Neuronal stem cell (in vitro differentiated cells): ENCODE measurements at regions not wholly inside any gene's neighbourhood (a gene's known extent, or its start where the extent isn't known, plus 50 kb on each side); places are given as distances from the start of the nearest gene placed in this dataset.

ENCODE experiments used
- DNase-seq: peaks from one replicate; pipeline ENCODE4 v3.0.0-alpha.2; 2013; ENCODE audit warnings: low spot score
- H2AFZ ChIP-seq: one replicate; pipeline ENCODE4 v1.6.1; 2013; ENCODE audit warnings: mild to moderate bottlenecking, low read length, inconsistent platforms
- H2AK5ac ChIP-seq: 2 replicates; pipeline ENCODE4 v1.6.1; 2013; ENCODE audit warnings: low read depth, mild to moderate bottlenecking, inconsistent platforms, low read length, moderate library complexity, mixed read lengths
- H2BK120ac ChIP-seq: 2 replicates; pipeline ENCODE4 v1.6.1; 2013; ENCODE audit warnings: low read depth, mild to moderate bottlenecking, inconsistent platforms, low read length, moderate library complexity, mixed read lengths
- H2BK12ac ChIP-seq: one replicate; pipeline ENCODE4 v1.6.1; 2013; ENCODE audit warnings: low read length, inconsistent platforms
- H2BK15ac ChIP-seq: 2 replicates; pipeline ENCODE4 v1.6.1; 2013; ENCODE audit warnings: mild to moderate bottlenecking, low read length, inconsistent platforms, mixed read lengths
- H2BK5ac ChIP-seq: one replicate; pipeline ENCODE4 v1.6.1; 2013; ENCODE audit warnings: inconsistent platforms, mild to moderate bottlenecking, low read length, moderate library complexity
- H3K14ac ChIP-seq: one replicate; pipeline ENCODE4 v1.6.1; 2013; ENCODE audit warnings: low read length, inconsistent platforms
- H3K18ac ChIP-seq: 2 replicates; pipeline ENCODE4 v1.6.1; 2013; ENCODE audit warnings: low read length, inconsistent platforms
- H3K23ac ChIP-seq: 2 replicates; pipeline ENCODE4 v1.6.1; 2013; ENCODE audit warnings: low read depth, mild to moderate bottlenecking, mixed read lengths, low read length, inconsistent platforms; ENCODE audit not compliant: poor library complexity
- H3K27ac ChIP-seq: replicated peaks from 3 replicates; pipeline ENCODE4 v1.5.1; 2013; ENCODE audit warnings: low read length, inconsistent platforms
- H3K27me3 ChIP-seq, 3 experiments: 2 replicates each; pipeline ENCODE4 v1.6.1; 2013; ENCODE audit warnings: low read length in 3 of 3, mild to moderate bottlenecking in 2 of 3, inconsistent platforms in 1 of 3, low read depth in 1 of 3, mixed read lengths in 1 of 3, moderate library complexity in 1 of 3; ENCODE audit not compliant: control insufficient read depth in 3 of 3, insufficient read depth in 3 of 3
- H3K36me3 ChIP-seq, 2 donors: replicated peaks in 1 of 2; 2 replicates each; pipeline ENCODE4 v1.6.1; 2013; ENCODE audit warnings: low read length in 2 of 2; ENCODE audit not compliant: control insufficient read depth in 2 of 2, insufficient read depth in 2 of 2
- H3K4ac ChIP-seq: 2 replicates; pipeline ENCODE4 v1.6.1; 2013; ENCODE audit warnings: inconsistent platforms, mild to moderate bottlenecking, low read length, moderate library complexity
- H3K4me1 ChIP-seq, 2 donors: 1 replicate in 1 of 2; 2 replicates in 1 of 2; pipeline ENCODE4 v1.6.1; 2013; ENCODE audit warnings: low read length in 2 of 2, low read depth in 1 of 2; ENCODE audit not compliant: control insufficient read depth in 2 of 2, insufficient read depth in 1 of 2
- H3K4me2 ChIP-seq: one replicate; pipeline ENCODE4 v1.6.1; 2013; ENCODE audit warnings: mild to moderate bottlenecking, low read length, inconsistent platforms; ENCODE audit not compliant: insufficient read depth, poor library complexity, severe bottlenecking
- H3K4me3 ChIP-seq, 2 donors: 2 replicates each; pipeline ENCODE4 v1.5.1; 2013; ENCODE audit warnings: low read length in 2 of 2, mild to moderate bottlenecking in 2 of 2, inconsistent platforms in 1 of 2, moderate library complexity in 1 of 2
- H3K79me1 ChIP-seq: one replicate; pipeline ENCODE4 v1.6.1; 2013; ENCODE audit warnings: low read depth, mild to moderate bottlenecking, inconsistent platforms, low read length, moderate library complexity
- H3K9ac ChIP-seq: one replicate; pipeline ENCODE4 v1.6.1; 2013; ENCODE audit warnings: mild to moderate bottlenecking, low read depth, low read length, inconsistent platforms; ENCODE audit not compliant: poor library complexity
- H3K9me3 ChIP-seq, 2 donors: replicated peaks in 1 of 2; 2 replicates each; pipeline versions ENCODE3 to v1.6.1; 2013; ENCODE audit warnings: low read length in 2 of 2, mild to moderate bottlenecking in 2 of 2, inconsistent platforms in 1 of 2, low read depth in 1 of 2, mixed read lengths in 1 of 2, moderate library complexity in 1 of 2; ENCODE audit not compliant: control insufficient read depth in 2 of 2, insufficient read depth in 1 of 2
- H4K8ac ChIP-seq: one replicate; pipeline ENCODE4 v1.6.1; 2013; ENCODE audit warnings: low read depth, mild to moderate bottlenecking, inconsistent platforms, low read length, moderate library complexity
- H4K91ac ChIP-seq: one replicate; pipeline ENCODE4 v1.6.1; 2013; ENCODE audit warnings: low read length, low read depth, mild to moderate bottlenecking, inconsistent platforms; ENCODE audit not compliant: poor library complexity
- WGBS, 2 donors: extraction: QIAGEN DNeasy Blood & Tissue Kit; methylation state at CpG; one replicate each; pipeline ENCODE4 v1.1.7; 2013; ENCODE audit warnings: missing lambda C conversion rate in 2 of 2, mixed read lengths in 1 of 2; ENCODE audit not compliant: insufficient read length in 2 of 2, insufficient replicate concordance in 1 of 2; ENCODE audit errors: extremely low coverage in 2 of 2; 5-methylcytosine and 5-hydroxymethylcytosine counted together

- Histone ChIP-seq H3K36me3 (no peaks in the 10 kb centered on the region), H3K9me3 (peaks cover 0 to 4% of the 10 kb centered on the region in 2 donors), H4K8ac (no peak overlapping the region), H2BK5ac (no peak overlapping the region), H2AK5ac (no peak overlapping the region), H2AFZ (no peak overlapping the region), H3K4ac (no peak overlapping the region), H2BK120ac (no peak overlapping the region), H3K79me1 (no peaks in the 10 kb centered on the region), H4K91ac (no peak overlapping the region), H3K23ac (no peak overlapping the region), H3K4me1 (peaks cover 0 to 5% of the 10 kb centered on the region in 2 donors), H3K9ac (no peak overlapping the region), H3K4me3 (no peak overlapping the region), H3K18ac (no peak overlapping the region), H2BK12ac (no peak overlapping the region), H3K27me3 (no peaks in the 10 kb centered on the region), H3K27ac (no peak overlapping the region), H3K14ac (no peak overlapping the region), H3K4me2 (no peak overlapping the region), H2BK15ac (no peak overlapping the region)
- whole genome bisulfite sequencing, 2 donors, result no CpG with 5 or more reads among the region's 5 CpGs
- DNase-seq, result no peak
Measured at GRCh38 chr1:232169436-232169835, 460.5 kb downstream of the SIPA1L2 start.

- Histone ChIP-seq H3K4ac (no peak overlapping the region), H3K4me2 (no peak overlapping the region), H3K18ac (no peak overlapping the region), H2BK15ac (no peak overlapping the region), H3K14ac (no peak overlapping the region), H3K9ac (no peak overlapping the region), H2AFZ (peak overlapping the region; percentile 25), H3K27me3 (no peaks in the 10 kb centered on the region), H4K91ac (no peak overlapping the region), H3K36me3 (no peaks in the 10 kb centered on the region), H2BK5ac (no peak overlapping the region), H3K9me3 (peaks cover 0 to 4% of the 10 kb centered on the region in 2 donors), H3K4me1 (peaks cover 0 to 5% of the 10 kb centered on the region in 2 donors), H3K79me1 (no peaks in the 10 kb centered on the region), H3K27ac (no peak overlapping the region), H2AK5ac (no peak overlapping the region), H2BK120ac (no peak overlapping the region), H3K4me3 (no peak overlapping the region), H3K23ac (no peak overlapping the region), H4K8ac (no peak overlapping the region), H2BK12ac (no peak overlapping the region)
- WGBS, 2 donors, result no CpG with 5 or more reads among the region's 2 CpGs
- no peak for DNase-seq
Measured at GRCh38 chr1:232168508-232168907, 461.4 kb downstream of the SIPA1L2 start.

GRCh38 chr1:232166942-232167341, 463.0 kb downstream of the SIPA1L2 start:
- Histone ChIP-seq H2BK15ac (no peak overlapping the region), H3K4me3 (no peak overlapping the region), H2BK12ac (no peak overlapping the region), H3K4me1 (peaks cover 0 to 5% of the 10 kb centered on the region in 2 donors), H2AK5ac (no peak overlapping the region), H3K36me3 (no peaks in the 10 kb centered on the region), H2BK5ac (no peak overlapping the region), H4K91ac (no peak overlapping the region), H3K4me2 (no peak overlapping the region), H3K14ac (no peak overlapping the region), H3K18ac (peak overlapping the region; percentile 76), H2AFZ (no peak overlapping the region), H3K4ac (no peak overlapping the region), H3K9ac (no peak overlapping the region), H3K9me3 (peaks cover 0 to 4% of the 10 kb centered on the region in 2 donors), H3K23ac (no peak overlapping the region), H3K27ac (no peak overlapping the region), H3K79me1 (no peaks in the 10 kb centered on the region), H3K27me3 (no peaks in the 10 kb centered on the region), H4K8ac (no peak overlapping the region), H2BK120ac (no peak overlapping the region)
- WGBS, 2 donors, result no CpG with 5 or more reads among the region's 4 CpGs
- no peak for DNase-seq

GRCh38 chr1:232164078-232164963, 465.6 kb downstream of the SIPA1L2 start:
- H3K18ac ChIP-seq, result no peak overlapping the region
- H4K8ac ChIP-seq, result no peak overlapping the region
- no peak overlapping the region for H3K9ac ChIP-seq
- DNase-seq, result no peak
- H3K9me3 ChIP-seq, result peaks cover 0 to 4% of the 10 kb centered on the region in 2 donors
- H3K79me1 ChIP-seq, result no peaks in the 10 kb centered on the region
- H3K27ac ChIP-seq, result no peak overlapping the region
- peaks cover 3 to 5% of the 10 kb centered on the region in 2 donors for H3K4me1 ChIP-seq
- H3K4me3 ChIP-seq, result no peak overlapping the region
- H2AFZ ChIP-seq, result no peak overlapping the region
- H3K4me2 ChIP-seq, result no peak overlapping the region
- no peak overlapping the region for H4K91ac ChIP-seq
- H3K36me3 ChIP-seq, result no peaks in the 10 kb centered on the region
- H2BK15ac ChIP-seq, result no peak overlapping the region
- H2AK5ac ChIP-seq, result no peak overlapping the region
- no CpG with 5 or more reads among the region's 4 CpGs for WGBS, 2 donors
- no peak overlapping the region for H3K14ac ChIP-seq
- no peak overlapping the region for H2BK12ac ChIP-seq
- no peak overlapping the region for H2BK5ac ChIP-seq
- H3K27me3 ChIP-seq, result no peaks in the 10 kb centered on the region
- no peak overlapping the region for H2BK120ac ChIP-seq
- H3K23ac ChIP-seq, result no peak overlapping the region
- no peak overlapping the region for H3K4ac ChIP-seq
